ENCODE measurements at regions not wholly inside any gene's neighbourhood (a gene's known extent, or its start where the extent isn't known, plus 50 kb on each side); places are given as distances from the start of the nearest gene placed in this dataset.

GRCh38 chr6:30806581-30807183 lies 62.3 kb upstream of the IER3 start:
- FAIRE-seq, result no peak

DNA sequence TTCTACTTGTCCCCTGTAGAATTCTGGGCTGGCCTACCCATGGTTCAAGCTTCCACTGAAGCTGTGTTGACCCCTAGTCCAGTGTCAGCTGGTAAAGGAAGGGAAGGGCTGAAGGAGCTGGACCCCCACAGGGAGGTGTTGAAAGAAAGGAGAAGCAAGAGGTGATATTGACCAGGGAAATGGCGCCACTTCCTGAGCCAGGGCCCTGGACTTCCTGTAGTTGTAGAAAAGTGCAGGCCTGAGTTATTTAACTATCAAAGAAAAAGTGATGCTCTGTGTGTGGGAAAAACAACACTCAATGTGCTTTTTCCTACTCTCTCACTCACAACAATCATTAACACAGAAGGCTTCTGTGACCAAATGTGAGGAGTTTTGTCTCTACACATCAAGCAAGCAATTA lies 60.0 kb upstream of the IER3 start:
- FAIRE-seq, result no peak

DNA sequence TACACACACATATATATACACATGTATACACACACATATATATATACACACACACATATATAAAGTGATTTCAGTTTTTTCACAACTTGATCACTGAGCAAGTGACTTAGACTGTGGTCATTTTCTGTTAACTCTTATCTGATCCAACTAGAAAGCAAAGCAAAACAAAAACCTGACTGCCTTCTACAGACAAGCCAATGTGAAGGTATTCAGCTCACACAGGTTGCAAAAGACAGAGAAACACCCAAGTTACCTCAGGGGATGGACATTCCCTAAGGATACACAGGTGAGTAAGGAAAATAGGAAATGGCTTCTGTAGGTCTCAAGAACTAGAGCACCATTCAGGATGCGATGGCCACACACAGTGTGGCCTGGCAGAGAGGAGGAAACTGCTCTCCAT lies 58.4 kb upstream of the IER3 start:
- FAIRE-seq, result no peak

- FAIRE-seq, result no peak
These were observed 57.6 kb upstream of the IER3 start for GRCh38 chr6:30801950-30802349.

- FAIRE-seq, result no peak
These were observed 56.5 kb upstream of the IER3 start for GRCh38 chr6:30800871-30801270.

GRCh38 chr6:30799210-30799609 lies 54.9 kb upstream of the IER3 start:
- no peak for FAIRE-seq

DNA sequence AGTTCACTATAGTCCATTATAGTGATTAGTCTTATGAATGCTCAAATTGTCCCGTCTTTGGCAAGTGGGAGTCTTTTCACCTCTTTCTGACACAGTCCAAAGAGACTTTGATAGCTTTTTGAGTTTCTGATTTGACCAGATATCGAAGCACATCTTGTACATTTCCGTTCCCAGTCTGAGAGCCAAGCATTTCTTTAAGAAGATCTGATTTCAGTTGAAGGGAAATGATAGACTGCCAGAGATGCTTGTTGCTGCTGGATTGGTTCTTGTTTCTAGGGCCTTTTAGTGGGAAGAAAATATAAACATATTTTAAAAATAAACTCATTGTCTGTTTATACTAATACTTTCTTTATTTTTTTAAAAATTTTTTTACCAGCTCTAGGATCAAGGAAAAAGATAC lies 54.1 kb upstream of the IER3 start:
- no peak for FAIRE-seq

DNA sequence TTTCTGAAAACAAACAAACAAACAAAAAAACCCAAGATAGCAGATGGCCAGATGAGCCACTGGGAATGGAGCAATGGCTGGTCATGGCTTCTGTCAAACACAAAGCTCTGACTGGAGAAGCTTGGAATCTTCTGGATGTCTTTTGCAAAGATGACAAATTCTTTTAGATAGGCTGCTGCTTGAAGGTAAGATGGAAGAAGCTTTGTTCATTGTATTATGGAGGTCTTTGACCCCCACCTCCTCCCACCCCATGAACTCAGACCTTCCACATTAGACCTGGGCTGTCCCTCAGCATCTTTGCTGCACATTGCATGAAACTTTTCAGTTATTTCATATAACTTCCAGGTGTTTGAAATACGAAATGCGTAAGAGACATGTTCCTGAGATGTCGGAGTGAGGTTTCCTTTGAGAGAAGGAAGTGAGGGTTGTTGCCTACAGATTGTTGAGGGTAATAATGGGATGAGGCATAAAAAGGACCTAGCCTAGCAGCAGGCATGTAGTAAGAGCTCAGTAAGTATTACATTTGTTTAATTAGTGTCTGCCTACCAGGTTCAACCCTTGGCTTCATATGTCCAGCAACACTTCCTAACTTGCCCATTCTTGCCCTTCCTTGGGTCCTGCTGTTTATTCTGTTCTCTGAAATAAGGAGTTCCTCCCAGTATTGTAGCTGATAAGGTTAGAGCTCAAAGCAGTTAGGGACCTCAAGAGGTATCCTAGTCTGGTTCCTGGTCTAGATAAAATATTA lies 51.4 kb upstream of the IER3 start:
- no peak for FAIRE-seq
